Breast epithelium (tissue), 3 donors: ENCODE measurements at regions not wholly inside any gene's neighbourhood (a gene's known extent, or its start where the extent isn't known, plus 50 kb on each side); places are given as distances from the start of the nearest gene placed in this dataset.

Source experiments
- CTCF ChIP-seq, 3 donors: fragments of 450-650 bp; IDR thresholded peaks; one replicate each; pipeline ENCODE4 v1.5.1; 2016 to 2017; ENCODE audit warnings: antibody characterized with exemption in 3 of 3, mild to moderate bottlenecking in 3 of 3, moderate library complexity in 3 of 3
- POLR2A ChIP-seq: fragments of 450-650 bp; IDR thresholded peaks from one replicate; pipeline ENCODE4 v1.6.1; 2016; ENCODE audit warnings: antibody characterized with exemption, mild to moderate bottlenecking, moderate library complexity

GRCh38 chr3:111314898-111315297, 227.1 kb upstream of the CD96 start:
- TF ChIP-seq CTCF (IDR thresholded peaks at IDR 0.05) (no peak), POLR2A (no peak)
